ENCODE measurements at regions not wholly inside any gene's neighbourhood (a gene's known extent, or its start where the extent isn't known, plus 50 kb on each side); places are given as distances from the start of the nearest gene placed in this dataset.
"Not testable (repeated sequence)": the region's sequence is repeated elsewhere in the genome, so short reads cannot be mapped to it uniquely, and the experiment has no call there.

DNA sequence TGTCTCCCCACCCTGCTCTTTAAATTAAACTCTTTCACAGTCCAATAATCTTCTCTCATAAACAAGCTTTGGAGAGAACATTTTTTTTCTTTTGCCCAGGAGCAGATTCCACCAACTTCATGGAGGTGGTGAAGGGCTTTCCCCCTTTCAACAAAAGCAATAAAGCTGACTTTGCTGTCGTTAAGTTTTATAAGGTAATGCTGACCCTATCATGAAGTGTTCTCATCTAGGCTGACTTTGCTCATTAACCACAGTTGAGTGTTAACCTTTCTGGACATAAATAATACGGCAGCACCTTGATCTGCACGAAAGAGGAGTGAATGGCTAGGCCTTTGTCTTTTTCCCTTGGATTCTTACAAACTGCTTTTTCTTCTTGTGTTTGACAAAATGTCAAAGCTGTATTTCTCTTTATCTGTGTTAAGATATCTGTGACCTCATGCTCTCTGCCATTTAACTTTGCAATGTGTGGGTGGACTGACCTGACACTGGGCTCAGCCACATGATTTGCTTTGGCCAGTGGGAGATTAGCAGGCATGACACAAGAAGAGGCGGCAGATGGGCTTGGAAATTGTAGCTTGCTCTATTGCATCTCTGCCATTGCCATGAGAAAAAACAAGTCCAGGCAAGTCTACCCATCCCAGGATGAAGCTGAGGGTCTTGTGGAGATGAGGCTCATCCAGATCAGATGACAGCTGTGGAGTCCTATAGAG, 470.9 kb upstream of the CCDC196 start:
- no peak for DNase-seq (ENCODE audit: low read depth in 2 of 2)

DNA sequence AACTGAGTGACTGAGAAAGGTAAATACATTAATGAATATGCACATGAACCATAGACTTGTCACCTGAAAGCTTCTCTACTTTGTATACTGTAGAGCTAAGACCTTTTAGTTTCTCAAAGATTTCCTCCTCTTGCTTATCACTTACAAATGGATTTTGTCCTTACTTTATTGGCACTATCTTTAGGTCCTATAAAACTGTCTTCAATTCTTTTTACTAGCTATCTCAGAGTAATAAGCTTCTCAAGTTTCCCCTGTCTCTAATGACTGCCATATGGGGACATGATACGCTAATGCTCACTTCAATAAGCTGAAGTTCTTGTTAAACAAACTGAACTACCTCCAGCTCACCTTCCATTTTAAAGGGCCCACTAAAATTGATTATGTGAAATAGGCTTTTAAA, 468.2 kb upstream of the CCDC196 start:
- DNase-seq (ENCODE audit: low read depth in 2 of 2): peak in 1 of 2 experiments; percentile 9

DNA sequence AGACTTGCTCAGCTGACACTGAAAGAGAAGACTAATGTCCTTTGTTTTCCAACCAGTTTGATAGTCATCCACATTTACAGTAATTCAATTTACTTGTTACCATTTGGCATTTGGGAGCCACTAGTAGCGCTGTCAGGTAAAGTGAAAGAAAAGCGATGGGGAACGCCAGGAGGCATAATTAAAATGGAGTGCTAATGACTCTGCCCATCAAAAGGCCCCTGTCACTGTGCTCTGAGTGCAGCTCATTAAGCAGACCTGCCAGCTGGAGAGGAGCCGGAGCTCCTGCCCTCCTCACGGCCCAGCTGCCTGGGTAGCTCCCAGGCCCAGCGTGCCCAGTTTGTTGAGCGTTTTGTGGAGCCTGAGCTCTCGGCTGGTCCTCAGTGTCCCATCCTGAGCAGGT, 463.6 kb upstream of the CCDC196 start:
- DNase-seq (ENCODE audit: low read depth in 2 of 2): no peak

GRCh38 chr14:66025779-66026178, 460.4 kb upstream of the CCDC196 start:
- no peak for DNase-seq (ENCODE audit: low read depth in 2 of 2)

- not testable (repeated sequence) for DNase-seq (ENCODE audit: low read depth in 2 of 2)
Measured at GRCh38 chr14:66031981-66032380, 454.2 kb upstream of the CCDC196 start.

DNA sequence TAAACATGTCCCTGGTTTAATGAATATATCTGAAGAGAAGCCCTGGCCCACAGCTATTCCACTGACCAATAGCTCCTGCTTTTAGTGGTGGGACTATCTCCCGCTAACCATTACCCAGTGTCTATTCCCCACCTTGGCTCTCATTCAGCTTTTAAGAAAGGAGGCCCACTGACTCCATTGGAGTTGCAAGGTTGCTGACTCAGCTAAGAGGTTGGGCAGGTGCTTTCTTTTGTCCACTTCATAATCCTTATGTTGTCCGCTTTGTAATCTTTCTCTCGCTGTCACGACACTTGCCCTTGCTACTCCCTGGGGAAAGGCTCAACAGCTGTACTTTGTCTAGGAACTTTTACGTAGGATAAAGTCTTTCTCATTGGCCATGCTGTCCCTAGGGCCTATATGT, 453.4 kb upstream of the CCDC196 start:
- DNase-seq (ENCODE audit: low read depth in 2 of 2): no peak

- no peak for DNase-seq (ENCODE audit: low read depth in 2 of 2)
Measured at GRCh38 chr14:66036547-66036946, 449.6 kb upstream of the CCDC196 start.

- DNase-seq (ENCODE audit: low read depth in 2 of 2): no peak
Measured at GRCh38 chr14:66037361-66037760, 448.8 kb upstream of the CCDC196 start.

DNA sequence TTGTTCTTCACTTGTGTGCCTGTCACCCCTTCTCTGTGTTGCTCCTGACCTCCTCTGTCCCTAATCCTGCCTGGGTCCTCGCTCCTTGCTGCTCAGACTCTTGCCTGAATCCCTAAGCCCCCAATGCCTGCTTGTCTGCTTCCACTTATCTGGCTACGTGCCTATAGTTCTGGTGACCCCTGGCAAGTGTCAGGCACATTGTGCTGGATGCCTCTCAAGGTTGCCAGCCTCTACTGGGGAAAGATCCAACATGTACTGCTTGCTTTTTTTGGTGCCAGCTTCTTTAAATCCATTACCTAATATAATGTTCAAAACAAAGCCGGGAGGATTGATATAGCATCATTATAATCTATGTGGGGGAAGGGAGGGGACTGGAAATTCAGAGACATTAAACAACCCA, 448.0 kb upstream of the CCDC196 start:
- DNase-seq (ENCODE audit: low read depth in 2 of 2): no peak

GRCh38 chr14:66038618-66039017, 447.6 kb upstream of the CCDC196 start:
- peak; percentile 59 to 69 for DNase-seq (ENCODE audit: low read depth in 2 of 2)

DNA sequence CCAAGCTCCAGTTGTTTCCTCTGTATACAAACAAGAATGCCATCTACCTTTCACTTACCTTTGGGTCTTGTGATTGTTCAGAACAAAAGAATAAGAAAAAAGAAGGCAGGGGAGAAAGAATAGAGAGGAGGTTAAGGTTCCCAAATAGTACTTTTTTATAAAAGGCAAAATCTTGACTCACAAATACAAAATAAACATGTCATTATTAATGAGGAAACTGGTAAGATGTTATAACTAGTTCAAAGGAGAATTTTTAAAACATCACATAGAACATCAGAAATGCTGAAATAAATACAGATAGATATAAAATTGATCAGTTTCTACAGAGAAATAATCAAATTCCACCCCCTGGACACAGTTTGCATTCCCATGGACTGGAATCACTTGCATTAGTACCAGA, 446.7 kb upstream of the CCDC196 start:
- no peak for DNase-seq (ENCODE audit: low read depth in 2 of 2)

DNA sequence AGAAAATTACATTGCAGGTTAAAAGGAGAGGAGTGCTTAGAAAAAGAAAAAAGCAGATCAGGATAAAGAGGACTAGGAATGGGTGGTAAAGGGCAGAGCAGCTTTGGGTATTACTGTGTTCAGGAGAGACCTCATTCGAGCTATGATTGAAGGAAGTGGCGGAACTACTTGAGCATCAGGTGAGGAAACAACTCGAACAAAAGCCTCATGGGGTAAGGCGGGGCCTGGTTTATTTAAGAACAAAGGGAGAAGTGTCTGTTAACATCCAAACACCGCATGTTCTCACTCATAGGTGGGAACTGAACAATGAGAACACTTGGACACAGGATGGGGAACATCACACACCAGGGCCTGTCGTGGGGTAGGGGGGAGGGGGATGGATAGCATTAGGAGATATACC, 444.6 kb upstream of the CCDC196 start:
- DNase-seq (ENCODE audit: low read depth in 2 of 2): no peak

- DNase-seq (ENCODE audit: low read depth in 2 of 2): no peak
Measured at GRCh38 chr14:66043921-66044320, 442.2 kb upstream of the CCDC196 start.

- peak; percentile 29 to 32 for DNase-seq (ENCODE audit: low read depth in 2 of 2)
Measured at GRCh38 chr14:66045572-66046021, 440.6 kb upstream of the CCDC196 start.

DNA sequence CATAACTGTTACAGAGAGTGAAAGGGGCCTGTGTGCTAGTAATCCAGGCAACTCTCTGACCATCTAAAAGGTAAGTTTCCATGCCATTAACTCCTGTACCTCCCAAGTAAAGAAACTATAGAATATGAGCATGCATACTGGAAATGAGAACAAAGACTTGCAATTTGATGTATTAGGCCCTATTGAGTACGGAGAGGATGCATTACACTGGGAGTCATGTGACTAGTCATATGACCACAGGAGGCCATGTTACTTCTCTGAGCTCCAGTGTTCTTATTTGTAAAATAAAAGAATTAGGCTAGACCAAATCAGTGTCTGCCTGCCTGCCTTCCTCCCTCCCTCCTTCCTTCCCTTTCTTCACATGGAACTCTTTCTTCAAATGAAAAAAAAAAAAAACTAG, 440.1 kb upstream of the CCDC196 start:
- DNase-seq (ENCODE audit: low read depth in 2 of 2): no peak

GRCh38 chr14:66046591-66046990, 439.6 kb upstream of the CCDC196 start:
- no peak for DNase-seq (ENCODE audit: low read depth in 2 of 2)

DNA sequence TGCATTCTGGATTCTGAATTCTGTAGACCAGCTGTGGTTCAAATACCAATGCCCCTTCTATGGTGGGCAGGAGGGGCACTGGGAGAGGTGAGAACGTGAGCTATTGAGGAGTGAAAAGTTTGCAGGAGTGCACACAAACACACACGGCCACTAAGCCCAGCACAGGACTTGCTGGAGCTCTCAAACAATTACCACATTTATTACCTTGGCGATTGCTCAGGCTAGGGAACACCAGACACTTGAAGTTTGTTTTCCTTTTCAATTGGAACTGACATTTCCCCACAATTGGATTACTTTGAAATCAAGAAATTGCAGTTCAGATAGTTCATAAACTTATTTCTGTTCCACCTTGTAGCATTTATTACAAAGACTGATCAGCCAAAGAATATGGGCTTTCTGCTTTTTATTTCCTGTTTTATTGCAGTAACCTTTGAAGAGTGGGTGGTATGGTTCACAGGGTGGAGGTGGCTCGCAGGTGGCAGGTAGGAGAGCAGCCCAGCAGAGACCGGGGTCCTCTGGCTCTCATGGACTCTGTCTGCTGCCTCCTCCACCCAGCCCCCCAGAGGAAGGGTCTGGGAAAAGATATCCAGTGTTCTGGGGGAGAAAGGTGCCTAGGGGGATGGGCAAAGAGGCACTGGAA, 429.8 kb upstream of the CCDC196 start:
- DNase-seq (ENCODE audit: low read depth in 2 of 2): no peak

GRCh38 chr14:66056926-66057552, 429.1 kb upstream of the CCDC196 start:
- DNase-seq (ENCODE audit: low read depth in 2 of 2): no peak

DNA sequence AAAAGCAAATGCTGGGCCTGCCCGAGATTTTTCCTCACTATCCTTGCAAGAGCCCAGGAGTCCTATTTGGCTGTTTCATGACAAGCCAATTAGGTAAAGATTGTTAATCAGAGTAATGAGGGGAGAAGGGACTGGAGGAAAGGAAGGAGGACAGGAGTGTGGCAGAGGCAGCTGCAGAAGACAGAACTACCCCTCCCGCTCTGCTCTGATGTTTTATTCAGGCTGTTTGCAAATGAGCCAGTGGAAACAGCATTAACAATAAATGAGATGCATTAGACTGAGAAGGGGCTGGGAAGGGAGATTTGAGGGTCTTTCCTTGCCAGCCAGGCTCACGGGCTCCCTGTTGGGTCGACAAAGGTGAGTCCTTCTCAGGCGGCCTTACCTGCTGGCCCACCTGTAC, 421.0 kb upstream of the CCDC196 start:
- no peak for DNase-seq (ENCODE audit: low read depth in 2 of 2)

- peak; percentile 52 to 63 for DNase-seq (ENCODE audit: low read depth in 2 of 2)
Measured at GRCh38 chr14:66066981-66067776, 419.0 kb upstream of the CCDC196 start.

GRCh38 chr14:66069036-66069435, 417.1 kb upstream of the CCDC196 start:
- DNase-seq (ENCODE audit: low read depth in 2 of 2): no peak

DNA sequence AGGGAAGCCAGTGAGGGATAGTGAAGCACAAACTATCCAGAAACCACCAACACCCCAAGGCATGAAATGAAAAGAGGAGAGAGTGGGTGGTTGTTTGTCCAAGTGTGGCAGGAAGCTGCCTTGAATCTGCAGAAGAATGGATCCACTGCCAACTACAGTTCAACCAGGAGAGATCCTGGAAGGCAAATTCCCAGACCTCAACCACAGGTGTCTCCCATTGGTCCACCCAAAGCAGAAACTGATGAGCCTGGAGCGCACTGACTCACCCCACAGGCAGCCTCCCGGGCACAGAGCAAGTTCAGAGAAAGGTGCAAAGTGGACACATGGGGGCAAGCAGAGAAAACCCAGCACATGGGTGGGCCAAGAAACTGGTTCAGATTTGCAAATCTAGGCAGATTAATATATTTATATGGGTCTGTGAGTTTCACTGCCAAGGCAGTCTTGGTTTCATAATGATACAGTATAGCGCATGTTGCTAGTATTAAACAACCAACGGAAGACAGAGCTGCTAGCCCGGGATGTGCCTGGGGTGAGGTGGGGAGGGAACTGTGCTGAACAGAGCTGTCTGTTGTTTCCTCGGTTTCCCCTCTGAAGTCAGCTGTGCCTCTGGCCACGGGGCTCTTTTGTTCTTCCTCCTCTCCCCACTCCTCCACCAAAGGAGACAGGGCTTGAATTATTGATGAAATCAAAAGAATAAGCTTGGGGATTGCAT, 416.2 kb upstream of the CCDC196 start:
- no peak for DNase-seq (ENCODE audit: low read depth in 2 of 2)
